Effector memory CD4-positive, alpha-beta T cell (primary cell): ENCODE measurements at regions not wholly inside any gene's neighbourhood (a gene's known extent, or its start where the extent isn't known, plus 50 kb on each side); places are given as distances from the start of the nearest gene placed in this dataset.
"Not testable (repeated sequence)": the region's sequence is repeated elsewhere in the genome, so short reads cannot be mapped to it uniquely, and the experiment has no call there.

Source experiments
- DNase-seq, 3 donors: peaks; one replicate each; pipeline ENCODE4 v3.0.0-alpha.2; 2020
- H3K27ac ChIP-seq: 2 replicates; pipeline ENCODE4 v1.7.0; 2013; ENCODE audit warnings: mild to moderate bottlenecking, low read length, moderate library complexity; ENCODE audit not compliant: insufficient read depth, poor library complexity, severe bottlenecking
- H3K27me3 ChIP-seq: replicated peaks from 2 replicates; pipeline ENCODE4 v1.7.0; 2013; ENCODE audit warnings: mild to moderate bottlenecking, low read length; ENCODE audit not compliant: insufficient read depth, control insufficient read depth, poor library complexity, severe bottlenecking
- H3K36me3 ChIP-seq: 2 replicates; pipeline ENCODE4 v1.7.0; 2013; ENCODE audit warnings: mild to moderate bottlenecking, low read length, moderate library complexity; ENCODE audit not compliant: control insufficient read depth, insufficient read depth
- H3K4me1 ChIP-seq: 2 replicates; pipeline ENCODE4 v1.7.0; 2013; ENCODE audit warnings: low read length, mild to moderate bottlenecking; ENCODE audit not compliant: control insufficient read depth, insufficient read depth, poor library complexity, severe bottlenecking
- H3K4me3 ChIP-seq: 2 replicates; pipeline ENCODE4 v1.7.0; 2013; ENCODE audit warnings: low read length, low read depth, mild to moderate bottlenecking; ENCODE audit not compliant: insufficient read depth, poor library complexity, severe bottlenecking
- H3K9me3 ChIP-seq: 2 replicates; pipeline ENCODE4 v1.7.0; 2013; ENCODE audit warnings: mild to moderate bottlenecking, low read length, moderate library complexity; ENCODE audit not compliant: control insufficient read depth

DNA sequence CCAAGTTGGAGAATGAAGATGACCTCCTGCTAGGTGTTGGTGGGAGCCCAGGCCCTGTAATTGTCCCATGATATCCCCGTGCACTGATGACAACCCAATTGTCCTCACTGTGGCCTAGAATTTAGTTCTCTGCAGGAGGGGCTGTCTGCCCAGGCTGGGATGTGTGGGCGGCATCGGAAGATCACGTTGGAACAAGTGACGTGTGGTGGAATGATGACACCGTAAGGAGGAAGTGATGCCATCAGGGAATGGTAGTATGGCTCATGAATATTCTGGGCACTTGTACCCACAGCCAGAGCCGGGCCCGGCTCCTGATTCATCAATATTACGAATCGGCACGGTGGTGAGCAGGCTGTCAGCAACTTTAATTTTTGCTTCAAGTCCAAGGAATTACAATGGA, 111.6 kb downstream of the MIAT start:
- Histone ChIP-seq H3K27ac (no peak overlapping the region), H3K9me3 (no peaks in the 10 kb centered on the region), H3K4me3 (no peak overlapping the region), H3K36me3 (peaks cover 15% of the 10 kb centered on the region), H3K4me1 (no peaks in the 10 kb centered on the region), H3K27me3 (no peaks in the 10 kb centered on the region)
- DNase-seq: no peak

DNA sequence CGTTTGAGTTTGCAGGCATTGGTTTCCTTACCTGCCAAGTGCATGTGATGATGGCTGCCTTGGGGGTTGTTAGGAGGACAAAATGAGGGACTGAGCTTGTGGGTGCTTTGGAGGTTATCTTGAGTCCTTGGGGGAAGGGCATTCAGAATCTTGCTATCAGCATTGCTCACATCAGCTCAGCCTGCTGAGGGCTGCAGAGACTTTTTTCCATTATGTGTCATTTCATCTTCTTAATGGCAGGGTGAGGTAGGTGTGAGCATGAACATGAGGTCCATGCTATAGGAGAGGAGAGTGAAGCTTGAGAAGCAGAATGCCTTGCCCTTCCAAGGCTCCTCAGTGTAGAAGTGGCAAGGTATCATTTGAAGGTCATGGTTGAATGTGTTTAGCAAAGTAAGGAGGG, 112.3 kb downstream of the MIAT start:
- no peak for DNase-seq
- Histone ChIP-seq H3K4me1 (no peaks in the 10 kb centered on the region), H3K9me3 (no peaks in the 10 kb centered on the region), H3K27ac (no peak overlapping the region), H3K4me3 (no peak overlapping the region), H3K27me3 (no peaks in the 10 kb centered on the region), H3K36me3 (peaks cover 19% of the 10 kb centered on the region)

- H3K4me3 ChIP-seq: no peak overlapping the region
- no peak for DNase-seq
- no peaks in the 10 kb centered on the region for H3K4me1 ChIP-seq
- H3K27me3 ChIP-seq: no peaks in the 10 kb centered on the region
- H3K9me3 ChIP-seq: no peaks in the 10 kb centered on the region
- H3K27ac ChIP-seq: no peak overlapping the region
- peaks cover 17% of the 10 kb centered on the region for H3K36me3 ChIP-seq
These were observed 113.2 kb downstream of the MIAT start for GRCh38 chr22:26770624-26771023.

DNA sequence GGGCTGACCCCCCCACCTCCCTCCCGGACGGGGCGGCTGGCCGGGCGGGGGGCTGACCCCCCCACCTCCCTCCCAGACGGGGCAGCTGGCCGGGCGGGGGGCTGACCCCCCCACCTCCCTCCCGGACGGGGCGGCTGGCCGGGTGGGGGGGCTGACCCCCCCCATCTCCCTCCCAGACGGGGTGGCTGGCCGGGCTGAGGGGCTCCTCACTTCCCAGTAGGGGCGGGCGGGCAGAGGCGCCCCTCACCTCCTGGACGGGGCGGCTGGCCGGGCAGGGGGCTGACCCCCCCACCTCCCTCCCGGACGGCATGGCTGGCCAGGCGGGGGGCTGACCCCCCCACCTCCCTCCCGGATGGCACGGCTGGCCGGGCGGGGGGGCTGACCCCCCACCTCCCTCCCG, 115.7 kb downstream of the MIAT start:
- H3K36me3 ChIP-seq: peaks cover 26% of the 10 kb centered on the region
- H3K9me3 ChIP-seq, DNase-seq, H3K4me3 ChIP-seq, H3K27ac ChIP-seq, H3K27me3 ChIP-seq, H3K4me1 ChIP-seq: not testable (repeated sequence)

GRCh38 chr22:26775394-26775793, 118.0 kb downstream of the MIAT start:
- Histone ChIP-seq H3K36me3 (peaks cover 50% of the 10 kb centered on the region), H3K4me1 (no peaks in the 10 kb centered on the region), H3K4me3 (no peak overlapping the region), H3K27me3 (no peaks in the 10 kb centered on the region), H3K27ac (no peak overlapping the region), H3K9me3 (no peaks in the 10 kb centered on the region)
- no peak for DNase-seq

- peaks cover 66% of the 10 kb centered on the region for H3K36me3 ChIP-seq
- H3K4me3 ChIP-seq: no peak overlapping the region
- H3K9me3 ChIP-seq: no peaks in the 10 kb centered on the region
These were observed 119.9 kb downstream of the MIAT start for GRCh38 chr22:26777156-26777801.

GRCh38 chr22:26778372-26778771, 121.0 kb downstream of the MIAT start:
- H3K4me3 ChIP-seq: no peak overlapping the region
- no peaks in the 10 kb centered on the region for H3K9me3 ChIP-seq
- no peaks in the 10 kb centered on the region for H3K27me3 ChIP-seq
- H3K4me1 ChIP-seq: no peaks in the 10 kb centered on the region
- no peak for DNase-seq
- peaks cover 77% of the 10 kb centered on the region for H3K36me3 ChIP-seq
- no peak overlapping the region for H3K27ac ChIP-seq

More at GRCh38 chr22:26777156-26777801, 119.9 kb downstream of the MIAT start:
- Histone ChIP-seq H3K4me1 (no peaks in the 10 kb centered on the region), H3K27ac (no peak overlapping the region), H3K27me3 (no peaks in the 10 kb centered on the region)
- DNase-seq: no peak

DNA sequence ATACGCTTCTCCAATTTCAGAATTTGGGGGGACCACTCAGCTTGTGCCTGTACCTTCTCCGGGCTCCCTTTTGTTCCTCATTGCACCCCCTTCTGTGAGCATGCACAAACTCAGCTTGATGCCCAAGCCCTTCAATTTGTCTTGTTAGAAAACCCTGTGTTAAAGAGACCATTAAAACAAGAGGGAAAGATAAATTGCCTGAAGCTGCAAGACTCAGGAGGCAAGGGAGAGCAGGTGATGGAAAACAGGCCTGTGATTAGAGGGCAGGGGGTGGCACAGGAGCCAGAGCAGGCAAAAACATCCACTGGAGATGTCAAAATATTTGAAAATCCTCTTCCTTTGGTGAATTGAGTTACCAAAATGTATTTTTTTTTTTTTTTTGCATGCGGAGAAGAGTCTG, 121.7 kb downstream of the MIAT start:
- Histone ChIP-seq H3K27me3 (no peaks in the 10 kb centered on the region), H3K27ac (no peak overlapping the region), H3K4me1 (no peaks in the 10 kb centered on the region), H3K36me3 (peaks cover 78% of the 10 kb centered on the region), H3K4me3 (no peak overlapping the region), H3K9me3 (no peaks in the 10 kb centered on the region)
- no peak for DNase-seq

DNA sequence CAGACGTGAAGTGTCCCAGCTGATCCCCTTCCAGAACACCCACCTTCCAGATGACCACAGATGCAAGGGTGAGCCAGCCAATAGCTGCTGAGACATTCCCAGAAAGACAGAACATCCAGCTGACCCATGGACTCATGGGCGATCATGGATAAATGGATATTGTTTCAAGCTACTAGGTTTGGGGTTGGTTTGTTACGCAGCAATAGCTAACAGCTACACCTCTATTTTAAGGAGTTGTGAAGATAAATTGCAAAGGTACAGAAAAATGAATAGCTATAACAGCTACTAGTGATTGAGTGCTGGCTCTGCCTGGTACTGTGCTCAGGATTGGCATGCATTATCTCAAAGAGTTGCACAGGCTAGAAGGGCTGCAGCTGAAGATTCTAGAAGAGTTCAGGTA, 122.5 kb downstream of the MIAT start:
- peaks cover 80% of the 10 kb centered on the region for H3K36me3 ChIP-seq
- no peaks in the 10 kb centered on the region for H3K4me1 ChIP-seq
- no peak overlapping the region for H3K4me3 ChIP-seq
- no peak for DNase-seq
- no peaks in the 10 kb centered on the region for H3K27me3 ChIP-seq
- H3K27ac ChIP-seq: no peak overlapping the region
- no peaks in the 10 kb centered on the region for H3K9me3 ChIP-seq

- Histone ChIP-seq H3K27ac (no peak overlapping the region), H3K36me3 (peaks cover 81% of the 10 kb centered on the region)
These were observed 123.1 kb downstream of the MIAT start for GRCh38 chr22:26780521-26780920.

More at GRCh38 chr22:26780521-26780920, 123.1 kb downstream of the MIAT start:
- H3K9me3 ChIP-seq: no peaks in the 10 kb centered on the region
- no peak for DNase-seq
- H3K27me3 ChIP-seq: no peaks in the 10 kb centered on the region
- no peaks in the 10 kb centered on the region for H3K4me1 ChIP-seq
- H3K4me3 ChIP-seq: no peak overlapping the region
